T-helper 1 cell treated with Interleukin-12 subunit alpha and Interleukin-12 subunit beta and Interleukin-4 antibody, amounts not matched to agents 30 μg/mL and 1 μg/mL, for 36 hours (primary cell): ENCODE measurements at regions not wholly inside any gene's neighbourhood (a gene's known extent, or its start where the extent isn't known, plus 50 kb on each side); places are given as distances from the start of the nearest gene placed in this dataset.

Source experiments
- H3K27ac Mint-ChIP-seq: one replicate; pipeline ENCODE4 v1.8.0; 2021; ENCODE audit warnings: mild to moderate bottlenecking, mixed read lengths
- H3K27me3 Mint-ChIP-seq: one replicate; pipeline ENCODE4 v1.8.0; 2021; ENCODE audit warnings: low read depth, mixed read lengths
- H3K36me3 Mint-ChIP-seq: one replicate; pipeline ENCODE4 v1.8.0; 2021; ENCODE audit warnings: low read depth, mixed read lengths
- H3K4me1 Mint-ChIP-seq: one replicate; pipeline ENCODE4 v1.8.0; 2021; ENCODE audit warnings: low read depth, mixed read lengths
- H3K4me3 Mint-ChIP-seq: one replicate; pipeline ENCODE4 v1.8.0; 2021; ENCODE audit warnings: mild to moderate bottlenecking, moderate library complexity, mixed read lengths
- H3K9me3 Mint-ChIP-seq: one replicate; pipeline ENCODE4 v1.8.0; 2021; ENCODE audit warnings: mixed read lengths

- H3K4me3 Mint-ChIP-seq, result no peak overlapping the region
- H3K27me3 Mint-ChIP-seq, result no peaks in the 10 kb centered on the region
- peaks cover 30% of the 10 kb centered on the region for H3K9me3 Mint-ChIP-seq
- peaks cover 7% of the 10 kb centered on the region for H3K36me3 Mint-ChIP-seq
- peaks cover 23% of the 10 kb centered on the region for H3K4me1 Mint-ChIP-seq
- H3K27ac Mint-ChIP-seq, result no peak overlapping the region
Observed at GRCh38 chr12:92533280-92533890, 169.4 kb upstream of the PLEKHG7 start.

DNA sequence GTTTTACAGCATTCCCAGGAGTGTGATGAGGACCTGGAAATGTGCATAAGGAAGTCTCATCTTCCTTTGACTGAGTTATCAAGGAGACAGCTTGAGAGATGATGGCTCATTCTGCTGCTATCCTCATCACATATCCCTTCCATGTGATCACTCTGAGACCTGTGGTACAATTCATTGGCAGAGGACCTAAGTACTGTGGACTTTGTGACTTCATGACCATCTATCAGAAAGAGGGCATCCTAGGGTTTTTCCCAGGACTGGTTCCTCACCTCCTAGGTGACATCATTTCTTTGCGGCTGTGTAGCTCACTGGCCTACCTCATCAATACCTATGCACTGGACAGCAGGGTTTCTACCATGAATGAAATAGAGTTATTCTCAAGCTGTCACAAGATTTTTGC is 172.1 kb upstream of the PLEKHG7 start:
- Mint-ChIP-seq H3K27me3 (no peaks in the 10 kb centered on the region), H3K9me3 (peaks cover 24% of the 10 kb centered on the region), H3K27ac (no peak overlapping the region), H3K4me1 (peaks cover 7% of the 10 kb centered on the region), H3K36me3 (peaks cover 8% of the 10 kb centered on the region), H3K4me3 (no peak overlapping the region)

- Mint-ChIP-seq H3K9me3 (peaks cover 27% of the 10 kb centered on the region), H3K27me3 (no peaks in the 10 kb centered on the region), H3K27ac (no peak overlapping the region), H3K4me1 (peaks cover 8% of the 10 kb centered on the region), H3K36me3 (peaks cover 10% of the 10 kb centered on the region), H3K4me3 (no peak overlapping the region)
Observed at GRCh38 chr12:92529944-92530343, 172.8 kb upstream of the PLEKHG7 start.

DNA sequence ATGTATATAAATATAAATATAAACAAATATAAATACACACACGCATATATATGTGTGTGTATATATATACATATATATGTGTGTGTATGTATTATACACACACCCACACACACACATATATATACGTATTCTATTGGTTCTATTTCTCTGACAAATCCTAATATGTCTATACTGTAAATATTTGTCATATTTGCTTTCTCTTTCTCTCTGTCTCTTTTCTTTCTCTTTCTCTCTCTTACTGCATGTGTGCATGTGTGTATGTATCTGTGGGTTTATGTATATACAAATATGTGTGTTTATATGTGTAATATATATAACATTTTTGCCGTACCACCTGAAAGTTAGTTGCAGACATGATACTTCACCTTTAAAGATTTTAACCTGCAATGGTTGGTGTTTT is 174.2 kb upstream of the PLEKHG7 start:
- Mint-ChIP-seq H3K4me1 (peaks cover 14% of the 10 kb centered on the region), H3K27ac (no peak overlapping the region), H3K27me3 (no peaks in the 10 kb centered on the region), H3K4me3 (no peak overlapping the region), H3K36me3 (peaks cover 16% of the 10 kb centered on the region), H3K9me3 (peaks cover 35% of the 10 kb centered on the region)

GRCh38 chr12:92528097-92528496 is 174.7 kb upstream of the PLEKHG7 start:
- H3K9me3 Mint-ChIP-seq, result peaks cover 35% of the 10 kb centered on the region
- H3K36me3 Mint-ChIP-seq, result peaks cover 18% of the 10 kb centered on the region
- no peak overlapping the region for H3K27ac Mint-ChIP-seq
- H3K4me3 Mint-ChIP-seq, result no peak overlapping the region
- peaks cover 16% of the 10 kb centered on the region for H3K4me1 Mint-ChIP-seq
- H3K27me3 Mint-ChIP-seq, result no peaks in the 10 kb centered on the region

DNA sequence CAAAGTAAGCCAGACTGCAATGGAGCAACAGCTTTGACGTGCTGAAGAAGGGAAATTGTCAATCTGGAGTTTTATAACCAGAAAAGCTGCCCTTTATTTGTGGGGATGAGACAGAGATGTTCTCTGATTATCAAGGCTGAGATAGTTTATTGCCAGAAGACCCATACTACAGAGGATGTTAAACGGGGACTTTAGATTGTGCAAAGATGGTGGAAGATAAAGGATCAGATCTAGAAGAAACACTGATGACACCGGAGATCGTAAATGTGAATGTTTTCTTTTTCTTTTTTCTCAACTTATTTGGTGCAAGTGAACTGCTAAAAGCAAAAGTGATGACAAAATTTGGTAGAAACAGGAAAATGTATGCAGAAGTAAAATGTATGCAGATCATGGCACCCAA is 178.3 kb upstream of the PLEKHG7 start:
- Mint-ChIP-seq H3K4me1 (peaks cover 24% of the 10 kb centered on the region), H3K4me3 (no peak overlapping the region), H3K36me3 (peaks cover 17% of the 10 kb centered on the region), H3K27me3 (no peaks in the 10 kb centered on the region), H3K27ac (no peak overlapping the region), H3K9me3 (peaks cover 28% of the 10 kb centered on the region)

DNA sequence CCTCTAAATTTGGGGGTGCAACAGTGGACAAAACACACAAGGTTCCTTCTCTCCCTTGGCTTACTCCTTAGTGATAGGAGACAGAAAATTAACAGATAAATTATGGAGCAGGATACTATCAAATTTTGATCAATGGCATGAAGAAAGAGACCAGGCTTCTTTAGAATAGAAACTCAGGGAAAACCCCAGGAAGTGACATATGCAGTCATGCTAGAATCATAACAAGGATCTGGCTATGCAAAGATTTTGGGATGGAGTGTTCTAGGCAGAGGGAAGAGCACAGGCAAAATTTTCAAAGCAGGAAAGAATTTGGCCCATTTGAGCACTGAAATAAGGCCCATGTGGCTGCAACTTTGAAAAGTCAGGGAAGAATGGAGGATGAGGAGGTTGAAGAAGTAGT is 182.3 kb upstream of the PLEKHG7 start:
- Mint-ChIP-seq H3K4me3 (no peak overlapping the region), H3K4me1 (peaks cover 38% of the 10 kb centered on the region), H3K27me3 (no peaks in the 10 kb centered on the region), H3K36me3 (peaks cover 15% of the 10 kb centered on the region), H3K27ac (peak overlapping the region; percentile 53), H3K9me3 (peaks cover 25% of the 10 kb centered on the region)

- Mint-ChIP-seq H3K9me3 (peaks cover 16% of the 10 kb centered on the region), H3K36me3 (peaks cover 9% of the 10 kb centered on the region), H3K27me3 (no peaks in the 10 kb centered on the region), H3K4me3 (no peak overlapping the region), H3K4me1 (peaks cover 33% of the 10 kb centered on the region), H3K27ac (no peak overlapping the region)
Observed at GRCh38 chr12:92519284-92519683, 183.5 kb upstream of the PLEKHG7 start.

DNA sequence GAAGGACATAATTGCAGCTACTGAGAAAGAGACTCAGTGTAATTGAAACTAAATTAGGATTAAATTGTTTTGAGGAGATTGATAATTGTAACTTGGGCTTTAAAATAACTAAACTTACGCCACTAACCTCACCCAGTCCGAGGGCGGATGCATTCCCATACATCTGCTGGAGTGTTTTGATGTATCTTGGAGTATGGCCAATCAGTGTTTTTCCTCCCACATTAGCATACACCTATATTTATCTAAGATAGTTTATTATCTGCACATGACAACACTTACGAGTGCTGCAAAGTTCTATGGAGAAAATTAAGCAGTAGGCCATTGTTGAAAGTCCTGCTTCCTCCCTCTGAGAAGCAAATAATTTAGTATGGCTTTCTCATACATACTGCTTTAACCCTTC is 184.7 kb upstream of the PLEKHG7 start:
- Mint-ChIP-seq H3K27me3 (no peaks in the 10 kb centered on the region), H3K4me3 (no peak overlapping the region), H3K27ac (no peak overlapping the region), H3K4me1 (peaks cover 30% of the 10 kb centered on the region), H3K36me3 (peaks cover 5% of the 10 kb centered on the region), H3K9me3 (peaks cover 17% of the 10 kb centered on the region)

DNA sequence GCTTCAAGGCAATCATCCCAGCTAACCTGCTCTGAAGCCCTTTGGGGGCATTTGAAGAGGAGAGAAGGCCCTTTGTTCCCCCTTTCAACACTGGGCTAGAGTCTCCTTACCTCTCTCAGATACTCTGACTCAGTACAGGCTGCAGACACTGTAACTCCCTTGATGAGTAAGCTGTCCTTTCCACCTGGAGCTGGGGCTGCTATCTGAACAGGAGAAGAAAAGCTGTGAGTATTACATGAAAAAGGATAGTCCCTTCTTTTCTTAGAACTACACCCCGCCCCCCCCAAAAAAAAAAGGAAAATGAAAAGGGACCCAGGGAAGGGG is 186.6 kb upstream of the PLEKHG7 start:
- Mint-ChIP-seq H3K9me3 (peaks cover 23% of the 10 kb centered on the region), H3K27me3 (no peaks in the 10 kb centered on the region), H3K4me3 (no peak overlapping the region), H3K36me3 (peaks cover 5% of the 10 kb centered on the region), H3K4me1 (peaks cover 28% of the 10 kb centered on the region), H3K27ac (peak overlapping the region; percentile 71)

- Mint-ChIP-seq H3K27me3 (no peaks in the 10 kb centered on the region), H3K9me3 (peaks cover 27% of the 10 kb centered on the region), H3K4me1 (peaks cover 15% of the 10 kb centered on the region), H3K27ac (no peak overlapping the region), H3K4me3 (no peak overlapping the region), H3K36me3 (peaks cover 6% of the 10 kb centered on the region)
Observed at GRCh38 chr12:92513231-92513730, 189.5 kb upstream of the PLEKHG7 start.

DNA sequence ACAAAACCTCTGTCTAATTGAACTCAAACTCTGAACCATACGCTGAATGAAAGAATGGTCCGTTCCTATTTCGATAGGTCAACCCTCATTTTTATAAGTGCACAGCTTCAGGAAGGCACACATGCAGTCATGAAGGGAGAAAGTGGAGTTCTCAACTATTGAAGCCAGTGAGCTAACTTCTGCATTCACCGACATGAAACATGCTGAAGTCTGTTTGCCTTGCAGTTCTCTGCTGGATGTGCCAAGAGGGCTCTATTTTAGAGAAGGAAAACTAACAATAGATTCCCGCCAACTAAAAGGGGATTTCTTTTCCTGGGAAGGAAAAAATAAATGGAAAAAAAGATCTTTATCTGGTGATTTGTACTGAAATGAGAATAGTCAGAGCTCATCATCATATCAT is 191.0 kb upstream of the PLEKHG7 start:
- H3K9me3 Mint-ChIP-seq, result peaks cover 27% of the 10 kb centered on the region
- no peak overlapping the region for H3K4me3 Mint-ChIP-seq
- H3K27ac Mint-ChIP-seq, result no peak overlapping the region
- H3K4me1 Mint-ChIP-seq, result peaks cover 14% of the 10 kb centered on the region
- H3K36me3 Mint-ChIP-seq, result peaks cover 8% of the 10 kb centered on the region
- no peaks in the 10 kb centered on the region for H3K27me3 Mint-ChIP-seq

GRCh38 chr12:92509156-92509738 is 193.5 kb upstream of the PLEKHG7 start:
- H3K9me3 Mint-ChIP-seq, result peaks cover 27% of the 10 kb centered on the region

GRCh38 chr12:92506891-92507290 is 195.9 kb upstream of the PLEKHG7 start:
- peaks cover 34% of the 10 kb centered on the region for H3K4me1 Mint-ChIP-seq
- no peak overlapping the region for H3K27ac Mint-ChIP-seq
- no peaks in the 10 kb centered on the region for H3K27me3 Mint-ChIP-seq
- peaks cover 16% of the 10 kb centered on the region for H3K36me3 Mint-ChIP-seq
- H3K9me3 Mint-ChIP-seq, result peaks cover 18% of the 10 kb centered on the region
- H3K4me3 Mint-ChIP-seq, result no peak overlapping the region

More at GRCh38 chr12:92509156-92509738, 193.5 kb upstream of the PLEKHG7 start:
- Mint-ChIP-seq H3K27me3 (no peaks in the 10 kb centered on the region), H3K36me3 (peaks cover 16% of the 10 kb centered on the region), H3K27ac (no peak overlapping the region), H3K4me1 (peaks cover 17% of the 10 kb centered on the region), H3K4me3 (no peak overlapping the region)

GRCh38 chr12:92506460-92506859 is 196.3 kb upstream of the PLEKHG7 start:
- Mint-ChIP-seq H3K36me3 (peaks cover 16% of the 10 kb centered on the region), H3K4me3 (no peak overlapping the region), H3K27me3 (no peaks in the 10 kb centered on the region), H3K9me3 (peaks cover 15% of the 10 kb centered on the region), H3K4me1 (peaks cover 36% of the 10 kb centered on the region), H3K27ac (peak overlapping the region; percentile 23)
